NCI-H82 treated with DMSO at 0.1 percent for 48 hours (cell line): ENCODE measurements at regions not wholly inside any gene's neighbourhood (a gene's known extent, or its start where the extent isn't known, plus 50 kb on each side); places are given as distances from the start of the nearest gene placed in this dataset.

Experiments used
- DNase-seq: peaks from one replicate; lab custom pipeline; 2025; ENCODE audit not compliant: unreplicated experiment; lab: John Stamatoyannopoulos, UW

GRCh38 chr11:19561011-19561410 is 151.6 kb upstream of the NAV2 start:
- no peak for DNase-seq

- no peak for DNase-seq
Observed at GRCh38 chr11:19560156-19560555, 152.5 kb upstream of the NAV2 start.

DNA sequence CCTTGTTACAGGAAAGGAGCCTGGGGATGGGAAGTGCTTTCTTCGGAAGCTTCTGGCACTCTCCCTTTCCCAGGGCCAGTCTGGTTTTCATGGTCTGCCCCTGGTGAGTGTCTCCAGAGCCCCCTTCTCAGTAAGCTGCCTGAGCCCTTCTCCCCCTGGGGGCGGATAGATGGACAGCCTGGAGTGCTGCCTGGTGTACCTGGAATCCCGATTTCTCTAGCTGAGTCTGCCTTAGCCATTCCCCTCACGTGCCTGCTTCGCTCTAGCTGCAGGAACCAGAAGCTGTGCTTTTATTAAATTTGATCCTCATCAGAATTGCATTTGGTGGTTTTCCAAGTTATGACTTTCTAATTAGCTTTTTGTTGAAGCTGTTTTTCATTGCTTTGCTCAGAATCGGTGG is 152.9 kb upstream of the NAV2 start:
- no peak for DNase-seq

- DNase-seq, result no peak
Observed at GRCh38 chr11:19558189-19558986, 154.2 kb upstream of the NAV2 start.

- DNase-seq, result no peak
Observed at GRCh38 chr11:19557720-19558140, 154.9 kb upstream of the NAV2 start.

- DNase-seq, result no peak
Observed at GRCh38 chr11:19557185-19557584, 155.5 kb upstream of the NAV2 start.

GRCh38 chr11:19555266-19555665 is 157.4 kb upstream of the NAV2 start:
- DNase-seq, result no peak

- DNase-seq, result no peak
Observed at GRCh38 chr11:19553683-19554333, 158.8 kb upstream of the NAV2 start.

DNA sequence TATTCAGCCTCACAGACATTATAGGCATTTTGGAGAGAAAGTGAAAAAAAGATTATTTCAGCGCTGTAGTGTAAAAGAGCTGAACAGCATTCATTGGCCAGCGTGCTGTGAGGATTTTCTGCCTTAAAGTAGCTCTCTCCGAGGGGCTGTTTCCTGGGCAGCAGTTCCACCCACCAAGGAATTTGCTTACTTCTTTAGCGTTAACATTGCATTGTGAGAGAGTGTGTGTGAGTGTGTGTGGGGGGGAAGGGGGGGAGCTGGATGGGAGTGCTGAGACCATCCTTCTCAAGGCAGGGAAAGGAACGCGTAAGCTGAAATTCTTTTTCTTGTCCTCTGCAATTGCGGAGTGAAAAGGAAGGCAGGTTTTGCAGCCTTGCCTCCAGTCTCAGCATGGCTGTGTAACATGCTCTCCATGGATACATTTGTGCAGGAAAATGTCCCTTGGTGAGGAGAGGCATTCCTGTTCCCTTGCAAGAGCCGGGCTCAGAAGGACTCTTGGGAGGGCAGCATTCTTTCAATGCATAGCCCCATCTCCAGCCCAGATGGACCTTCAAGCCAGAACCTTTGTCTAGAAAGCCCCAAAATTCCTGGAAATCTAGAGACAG is 159.9 kb upstream of the NAV2 start:
- DNase-seq, result no peak

- no peak for DNase-seq
Observed at GRCh38 chr11:19552161-19552560, 160.5 kb upstream of the NAV2 start.

GRCh38 chr11:19551457-19551856 is 161.2 kb upstream of the NAV2 start:
- no peak for DNase-seq

GRCh38 chr11:19547044-19547443 is 165.6 kb upstream of the NAV2 start:
- no peak for DNase-seq

DNA sequence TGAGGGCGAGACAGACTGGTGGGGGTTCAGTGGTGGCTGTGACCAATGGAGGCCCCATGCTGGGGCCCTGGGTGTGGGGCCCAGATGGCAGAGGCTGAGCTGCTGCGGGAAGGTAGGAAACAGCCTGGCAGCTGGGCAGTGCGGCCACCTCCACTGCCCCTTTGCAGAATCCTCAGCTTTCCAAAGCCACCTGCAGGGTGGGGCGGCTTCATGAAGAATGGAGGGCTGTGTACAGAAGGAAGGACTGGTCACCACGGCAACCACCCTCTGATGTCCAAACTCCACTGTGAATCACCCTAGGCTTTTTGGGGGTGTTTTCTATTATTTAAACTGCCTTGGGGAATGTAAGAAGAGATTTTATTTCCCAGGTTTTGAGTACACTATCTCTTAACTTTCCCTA is 166.3 kb upstream of the NAV2 start:
- no peak for DNase-seq

GRCh38 chr11:19541521-19542049 is 171.1 kb upstream of the NAV2 start:
- DNase-seq, result no peak

DNA sequence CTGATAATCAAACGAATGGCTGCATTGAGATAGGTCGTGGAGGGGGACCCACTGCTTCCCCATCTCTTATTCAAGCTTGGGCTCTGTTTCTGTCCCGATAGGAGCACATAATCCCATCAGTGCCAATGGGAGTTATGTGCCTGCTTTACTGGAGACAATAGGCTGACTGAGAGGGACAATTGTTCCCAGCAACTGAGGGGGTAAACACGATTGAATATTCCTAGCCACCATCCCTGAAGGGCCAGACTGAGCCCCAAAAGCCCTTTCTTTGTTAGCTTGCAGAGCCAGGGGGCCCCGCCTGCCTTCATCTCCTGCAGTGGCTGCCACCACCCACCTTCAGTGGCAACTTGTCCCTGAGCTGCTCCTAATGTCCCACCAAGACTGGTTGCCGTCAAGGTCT is 172.8 kb upstream of the NAV2 start:
- DNase-seq, result no peak

DNA sequence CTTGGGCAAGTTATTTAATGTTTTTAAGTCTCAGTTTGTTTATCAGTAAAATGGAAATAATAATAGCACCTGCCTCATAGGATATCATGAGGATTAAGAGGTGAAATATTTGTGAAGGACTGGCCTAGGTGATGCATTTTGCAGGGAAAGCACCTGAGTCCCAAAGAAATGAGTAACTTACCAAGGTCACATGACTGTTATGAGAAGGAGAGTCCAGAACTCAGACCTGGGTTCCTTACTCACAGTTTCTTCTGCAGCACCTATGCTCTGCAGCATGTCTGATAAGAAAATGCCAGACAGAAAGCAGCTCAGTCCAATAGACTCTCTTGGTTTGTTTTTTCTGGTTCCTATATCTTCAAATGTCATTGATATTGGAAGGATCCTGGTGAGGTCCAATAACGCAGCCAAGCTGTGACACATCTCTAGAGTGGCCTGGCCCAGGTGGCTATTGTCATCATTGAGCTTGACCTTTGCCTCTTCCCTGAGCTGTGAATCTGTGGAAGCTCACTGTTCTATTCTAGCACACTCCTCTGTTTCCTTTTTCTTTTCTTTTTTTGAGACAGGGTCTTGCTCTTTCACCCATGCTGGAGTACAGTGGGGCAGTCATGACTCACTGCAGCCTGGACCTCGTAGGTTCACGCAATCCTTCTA is 174.7 kb upstream of the NAV2 start:
- DNase-seq, result no peak

DNA sequence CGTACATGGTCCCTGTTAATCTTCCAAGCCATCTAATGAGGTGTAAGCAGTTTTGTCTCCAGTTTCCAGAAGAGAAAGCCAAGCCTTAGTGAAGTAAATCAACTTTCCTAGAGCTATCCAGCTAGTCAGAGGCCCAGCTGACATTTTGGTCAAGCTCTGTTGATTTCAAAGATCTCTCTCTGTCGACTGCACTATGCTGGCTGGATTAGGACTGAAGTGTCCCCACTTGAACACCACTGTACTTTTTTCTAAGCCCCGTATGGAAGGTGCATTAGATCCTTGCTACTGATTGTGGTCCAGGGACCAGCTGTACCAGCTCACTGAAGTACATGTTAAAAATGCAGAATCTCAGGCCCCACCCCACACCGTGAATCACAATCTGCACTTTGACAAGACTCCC is 176.5 kb upstream of the NAV2 start:
- DNase-seq, result no peak

DNA sequence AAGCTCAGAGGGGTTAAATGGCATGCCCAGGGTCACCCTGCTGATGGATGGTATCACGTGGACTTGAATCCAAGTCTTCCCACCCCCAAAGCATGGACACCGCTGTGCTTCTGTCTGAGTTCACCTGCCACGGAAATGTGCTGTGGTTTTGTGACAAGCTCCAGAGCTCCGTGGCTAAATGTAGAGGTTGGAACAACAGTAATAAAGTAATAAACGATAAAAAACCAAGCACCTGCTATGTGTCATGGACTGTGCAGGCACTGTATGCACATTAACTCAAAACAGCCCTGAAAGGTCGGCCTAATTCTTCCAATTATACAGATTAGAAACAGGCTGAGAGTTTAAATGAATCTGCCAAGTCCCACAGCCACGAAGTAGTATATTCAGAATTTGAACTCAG is 182.1 kb upstream of the NAV2 start:
- no peak for DNase-seq

GRCh38 chr11:19526119-19526518 is 186.5 kb upstream of the NAV2 start:
- no peak for DNase-seq

- DNase-seq, result no peak
Observed at GRCh38 chr11:19525714-19526113, 186.9 kb upstream of the NAV2 start.

DNA sequence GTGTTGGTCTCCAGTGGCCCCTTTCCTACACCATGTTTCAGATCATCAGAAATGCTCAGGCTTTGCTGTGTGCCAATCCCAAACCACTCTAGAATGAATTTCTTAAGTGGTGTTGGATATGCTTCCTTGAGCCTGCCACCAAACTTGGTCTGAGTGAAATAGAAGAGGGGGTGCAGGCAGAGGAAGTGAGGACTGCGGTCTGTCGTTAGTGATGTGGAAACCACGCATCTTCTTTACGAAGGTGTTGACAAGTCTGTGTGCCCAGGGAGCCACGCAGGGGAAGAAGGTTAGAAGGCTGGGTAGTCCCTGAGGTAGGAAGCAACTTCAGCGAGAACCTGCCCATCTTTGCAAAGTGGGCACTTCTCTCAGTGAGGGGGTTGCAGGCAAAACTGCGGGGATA is 187.4 kb upstream of the NAV2 start:
- no peak for DNase-seq
